ENCODE measurements at regions not wholly inside any gene's neighbourhood (a gene's known extent, or its start where the extent isn't known, plus 50 kb on each side); places are given as distances from the start of the nearest gene placed in this dataset.

GRCh38 chr4:92031825-92032224 is 271.9 kb upstream of the GRID2 start:
- no peak overlapping the region for H3K4me3 ChIP-seq (ENCODE audit: low read depth, low read length)
- TF ChIP-seq CTCF (IDR thresholded peaks at IDR 0.05; ENCODE audit: borderline replicate concordance, insufficient read depth, low read depth, low read length): no peak

- TF ChIP-seq CTCF (IDR thresholded peaks at IDR 0.05; ENCODE audit: borderline replicate concordance, insufficient read depth, low read depth, low read length): no peak
- H3K4me3 ChIP-seq (ENCODE audit: low read depth, low read length): no peak overlapping the region
These were observed 268.1 kb upstream of the GRID2 start for GRCh38 chr4:92035666-92036065.

GRCh38 chr4:92045718-92046117 is 258.0 kb upstream of the GRID2 start:
- TF ChIP-seq CTCF (IDR thresholded peaks at IDR 0.05; ENCODE audit: borderline replicate concordance, insufficient read depth, low read depth, low read length): no peak
- no peak overlapping the region for H3K4me3 ChIP-seq (ENCODE audit: low read depth, low read length)

GRCh38 chr4:92047209-92047875 is 256.4 kb upstream of the GRID2 start:
- no peak overlapping the region for H3K4me3 ChIP-seq (ENCODE audit: low read depth, low read length)
- no peak for TF ChIP-seq CTCF (IDR thresholded peaks at IDR 0.05; ENCODE audit: borderline replicate concordance, insufficient read depth, low read depth, low read length)

- H3K4me3 ChIP-seq (ENCODE audit: low read depth, low read length): no peak overlapping the region
- no peak for TF ChIP-seq CTCF (IDR thresholded peaks at IDR 0.05; ENCODE audit: borderline replicate concordance, insufficient read depth, low read depth, low read length)
These were observed 252.9 kb upstream of the GRID2 start for GRCh38 chr4:92050875-92051274.

DNA sequence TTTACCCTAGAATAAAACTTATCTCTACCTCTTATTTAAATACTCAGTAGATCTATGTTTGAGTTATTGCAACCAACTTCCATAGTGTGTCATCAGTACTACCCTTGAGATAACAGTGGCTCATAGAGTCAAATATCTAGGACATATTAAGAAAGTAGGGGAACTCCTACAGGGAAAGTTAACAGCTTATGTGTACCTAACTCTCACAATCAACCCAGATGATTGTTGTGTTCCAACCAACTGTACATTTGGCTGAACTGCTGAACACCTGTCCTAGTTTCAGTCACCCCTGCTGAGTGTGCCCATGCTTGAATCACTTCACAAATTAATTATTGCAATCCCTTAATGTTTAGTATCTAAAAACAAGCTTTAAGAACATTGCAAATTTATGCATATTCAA is 244.2 kb upstream of the GRID2 start:
- TF ChIP-seq CTCF (IDR thresholded peaks at IDR 0.05; ENCODE audit: borderline replicate concordance, insufficient read depth, low read depth, low read length): no peak
- no peak overlapping the region for H3K4me3 ChIP-seq (ENCODE audit: low read depth, low read length)

GRCh38 chr4:92060333-92060732 is 243.4 kb upstream of the GRID2 start:
- no peak for TF ChIP-seq CTCF (IDR thresholded peaks at IDR 0.05; ENCODE audit: borderline replicate concordance, insufficient read depth, low read depth, low read length)

More at GRCh38 chr4:92060333-92060732, 243.4 kb upstream of the GRID2 start:
- no peak overlapping the region for H3K4me3 ChIP-seq (ENCODE audit: low read depth, low read length)
